WERI-Rb-1 (cell line): ENCODE measurements at regions not wholly inside any gene's neighbourhood (a gene's known extent, or its start where the extent isn't known, plus 50 kb on each side); places are given as distances from the start of the nearest gene placed in this dataset.

Source experiments
- DNase-seq: peaks from one replicate; pipeline ENCODE4 v3.0.0-alpha.2; 2020
- H3K27ac ChIP-seq: fragments of 250-450 bp; sonication (Bioruptor Pico); 2 replicates; pipeline ENCODE4 v1.5.1; 2020; ENCODE audit warnings: mild to moderate bottlenecking, moderate library complexity
- H3K27me3 ChIP-seq: fragments of 250-450 bp; sonication (Bioruptor Pico); 2 replicates; pipeline ENCODE4 v1.5.1; 2021; ENCODE audit warnings: mild to moderate bottlenecking, low read depth, moderate library complexity; ENCODE audit not compliant: insufficient read depth, severe bottlenecking
- H3K36me3 ChIP-seq: fragments of 250-450 bp; sonication (Bioruptor Pico); 2 replicates; pipeline ENCODE4 v1.5.1; 2020; ENCODE audit warnings: mild to moderate bottlenecking, moderate library complexity
- H3K4me3 ChIP-seq: 2 replicates; pipeline ENCODE4 v1.5.1; 2011; ENCODE audit warnings: low read depth, mild to moderate bottlenecking, control low read depth, low read length
- H3K9me3 ChIP-seq: fragments of 250-450 bp; sonication (Bioruptor Pico); 2 replicates; pipeline ENCODE4 v1.5.1; 2021; ENCODE audit warnings: mild to moderate bottlenecking, moderate library complexity; ENCODE audit not compliant: severe bottlenecking
- TF ChIP-seq, protein P1 (sequence below): IDR thresholded peaks from 2 replicates; pipeline ENCODE4 v1.5.1; 2011; ENCODE audit warnings: low read depth, mild to moderate bottlenecking, control low read depth, inconsistent platforms, low read length

DNA sequence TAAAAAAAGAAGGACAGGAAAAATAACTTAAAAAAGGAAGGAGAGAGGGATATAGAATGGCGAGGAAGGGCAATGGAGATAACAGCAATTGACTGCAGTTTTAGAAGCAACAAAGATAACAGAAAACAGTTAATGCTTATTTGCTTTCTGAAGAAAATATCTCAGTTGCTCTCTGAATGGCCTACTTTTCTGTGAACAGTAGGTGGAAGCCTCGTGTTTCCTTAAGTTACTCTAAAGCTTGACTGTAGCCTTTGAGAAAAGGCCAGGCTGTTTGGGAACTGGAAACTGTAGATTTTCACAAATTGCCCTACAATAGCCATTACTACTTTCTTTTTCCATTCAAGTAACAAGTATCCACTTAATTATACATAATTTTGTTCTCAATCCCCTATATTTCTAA, 404.5 kb downstream of the YTHDC2 start:
- no peaks in the 10 kb centered on the region for H3K36me3 ChIP-seq
- TF ChIP-seq, protein P1, sequence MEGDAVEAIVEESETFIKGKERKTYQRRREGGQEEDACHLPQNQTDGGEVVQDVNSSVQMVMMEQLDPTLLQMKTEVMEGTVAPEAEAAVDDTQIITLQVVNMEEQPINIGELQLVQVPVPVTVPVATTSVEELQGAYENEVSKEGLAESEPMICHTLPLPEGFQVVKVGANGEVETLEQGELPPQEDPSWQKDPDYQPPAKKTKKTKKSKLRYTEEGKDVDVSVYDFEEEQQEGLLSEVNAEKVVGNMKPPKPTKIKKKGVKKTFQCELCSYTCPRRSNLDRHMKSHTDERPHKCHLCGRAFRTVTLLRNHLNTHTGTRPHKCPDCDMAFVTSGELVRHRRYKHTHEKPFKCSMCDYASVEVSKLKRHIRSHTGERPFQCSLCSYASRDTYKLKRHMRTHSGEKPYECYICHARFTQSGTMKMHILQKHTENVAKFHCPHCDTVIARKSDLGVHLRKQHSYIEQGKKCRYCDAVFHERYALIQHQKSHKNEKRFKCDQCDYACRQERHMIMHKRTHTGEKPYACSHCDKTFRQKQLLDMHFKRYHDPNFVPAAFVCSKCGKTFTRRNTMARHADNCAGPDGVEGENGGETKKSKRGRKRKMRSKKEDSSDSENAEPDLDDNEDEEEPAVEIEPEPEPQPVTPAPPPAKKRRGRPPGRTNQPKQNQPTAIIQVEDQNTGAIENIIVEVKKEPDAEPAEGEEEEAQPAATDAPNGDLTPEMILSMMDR = no peak
- DNase-seq = no peak
- no peaks in the 10 kb centered on the region for H3K9me3 ChIP-seq
- H3K27ac ChIP-seq = no peak overlapping the region
- no peaks in the 10 kb centered on the region for H3K27me3 ChIP-seq
- no peak overlapping the region for H3K4me3 ChIP-seq

DNA sequence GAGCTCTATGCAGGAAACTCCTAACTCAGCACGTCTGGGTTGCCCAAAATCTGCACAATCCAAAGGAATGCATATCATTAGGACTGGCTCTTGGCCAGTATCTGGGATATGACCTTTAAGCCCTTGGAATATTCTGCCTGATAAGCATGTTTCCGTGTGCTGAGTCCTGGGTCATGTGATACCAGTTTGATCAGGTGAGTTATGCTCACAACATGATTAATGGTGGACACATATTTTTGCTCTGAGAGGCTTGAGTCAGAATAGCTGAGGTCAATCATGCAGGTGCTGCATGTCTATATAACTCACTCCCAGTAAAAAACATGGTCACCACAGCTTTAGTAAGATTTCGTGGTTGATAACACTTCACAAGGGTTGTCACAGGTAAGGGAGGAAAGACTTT, 408.8 kb downstream of the YTHDC2 start:
- no peaks in the 10 kb centered on the region for H3K27me3 ChIP-seq
- no peaks in the 10 kb centered on the region for H3K36me3 ChIP-seq
- no peaks in the 10 kb centered on the region for H3K9me3 ChIP-seq
- TF ChIP-seq, protein P1 = no peak
- H3K4me3 ChIP-seq = no peak overlapping the region
- H3K27ac ChIP-seq = no peak overlapping the region
- DNase-seq = no peak

DNA sequence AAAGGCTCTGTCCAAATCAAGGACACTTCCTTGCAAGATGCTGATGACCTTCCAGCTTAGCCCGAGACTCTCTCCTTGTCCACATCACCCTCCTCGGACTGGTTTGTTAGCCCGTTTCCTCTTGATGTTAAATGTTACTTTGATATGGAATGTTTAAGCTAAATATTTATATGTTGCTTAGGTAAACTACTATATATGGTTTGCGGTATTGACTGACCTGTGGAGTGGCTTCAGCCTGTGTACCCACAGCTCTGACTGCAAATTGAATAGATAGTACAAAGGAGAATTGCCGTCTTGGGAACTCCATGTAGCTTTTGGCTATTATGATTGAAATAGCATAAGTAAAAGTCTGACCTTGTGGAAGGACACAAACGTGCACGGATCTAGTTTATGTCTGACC, 422.0 kb downstream of the YTHDC2 start:
- TF ChIP-seq, protein P1 = no peak
- no peaks in the 10 kb centered on the region for H3K36me3 ChIP-seq
- no peak overlapping the region for H3K27ac ChIP-seq
- DNase-seq = no peak
- no peaks in the 10 kb centered on the region for H3K9me3 ChIP-seq
- H3K4me3 ChIP-seq = no peak overlapping the region
- H3K27me3 ChIP-seq = peaks cover 4% of the 10 kb centered on the region

DNA sequence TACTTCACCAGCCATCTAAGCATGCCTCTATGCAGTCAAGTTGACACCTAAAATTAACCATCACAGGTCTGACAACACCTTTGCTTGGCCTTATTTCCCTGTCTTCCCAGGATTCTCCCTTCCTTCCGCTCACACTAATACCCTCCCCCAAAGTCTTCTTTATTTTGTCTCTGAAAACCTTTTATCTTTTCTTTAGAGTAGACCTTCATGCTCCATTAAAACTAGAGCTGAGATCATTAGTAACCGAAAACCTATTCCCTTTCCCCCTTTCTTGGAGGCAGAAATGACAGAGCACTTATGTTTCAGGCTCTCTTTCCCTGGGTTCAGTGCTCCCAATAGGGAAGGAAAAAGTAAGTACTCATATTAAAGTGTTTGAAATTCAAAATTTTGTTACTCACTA, 423.8 kb downstream of the YTHDC2 start:
- Histone ChIP-seq H3K9me3 (no peaks in the 10 kb centered on the region), H3K36me3 (no peaks in the 10 kb centered on the region), H3K27me3 (peaks cover 6% of the 10 kb centered on the region), H3K27ac (no peak overlapping the region), H3K4me3 (no peak overlapping the region)
- DNase-seq = no peak
- TF ChIP-seq, protein P1 = no peak

DNA sequence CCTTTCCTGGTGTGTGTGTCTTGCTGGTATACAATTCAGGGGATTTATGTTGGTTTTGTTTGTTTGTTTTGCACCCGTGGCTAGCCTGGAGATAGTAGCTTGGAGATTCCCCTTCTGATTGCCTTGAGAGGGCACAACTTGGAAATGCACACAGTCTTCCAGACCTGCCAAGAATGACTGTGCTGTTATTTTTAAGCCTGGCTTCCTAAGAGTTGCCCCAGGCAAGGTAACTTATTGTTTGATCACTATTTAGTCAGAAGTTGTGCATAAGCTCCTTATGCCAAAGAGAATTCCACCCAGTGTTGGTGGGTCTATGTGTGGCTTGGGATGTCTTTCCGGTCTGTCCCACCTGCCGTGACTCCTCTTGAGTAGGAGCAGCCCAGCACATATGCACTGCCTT, 421.9 kb upstream of the KCNN2 start:
- TF ChIP-seq, protein P1 = no peak
- Histone ChIP-seq H3K4me3 (no peak overlapping the region), H3K27me3 (peaks cover 6% of the 10 kb centered on the region), H3K27ac (no peak overlapping the region), H3K36me3 (no peaks in the 10 kb centered on the region), H3K9me3 (no peaks in the 10 kb centered on the region)
- no peak for DNase-seq

DNA sequence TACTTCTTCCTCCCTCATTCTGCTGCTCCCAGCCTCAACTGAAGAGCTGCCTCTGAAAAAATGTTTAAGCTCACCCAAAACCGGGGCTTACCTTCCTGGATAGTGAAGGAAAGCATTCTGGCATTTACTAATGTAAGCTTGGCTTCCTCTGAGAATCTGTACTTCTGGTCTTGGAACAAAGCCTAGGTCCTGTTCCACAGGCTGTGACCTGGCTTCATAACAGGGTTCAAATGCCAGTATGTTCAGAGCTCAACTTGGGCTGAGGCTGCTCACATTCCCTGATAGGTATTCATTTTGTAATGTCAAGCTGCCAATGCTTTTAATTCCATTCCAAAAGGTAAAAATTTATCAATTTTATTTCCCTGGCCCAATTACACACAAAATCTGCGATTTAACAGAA, 411.7 kb upstream of the KCNN2 start:
- TF ChIP-seq, protein P1 = no peak

More for the DNA sequence above, 411.7 kb upstream of the KCNN2 start:
- Histone ChIP-seq H3K9me3 (no peaks in the 10 kb centered on the region), H3K4me3 (no peak overlapping the region), H3K27me3 (peaks cover 9% of the 10 kb centered on the region), H3K27ac (no peak overlapping the region), H3K36me3 (no peaks in the 10 kb centered on the region)
- no peak for DNase-seq
